Kidney (tissue), 13 donors: ENCODE measurements at regions not wholly inside any gene's neighbourhood (a gene's known extent, or its start where the extent isn't known, plus 50 kb on each side); places are given as distances from the start of the nearest gene placed in this dataset.

Experiments
- DNase-seq, 5 donors: peaks; one replicate each; pipeline ENCODE4 v3.0.0-alpha.2; 2013 to 2020
- FAIRE-seq: peaks from 2 replicates; lab custom pipeline; 2012; peaks lifted over from hg19 to GRCh38; lab: Jason Lieb, UNC
- H3K27ac ChIP-seq, 2 donors: one replicate each; pipeline ENCODE4 v1.7.0; 2013; ENCODE audit warnings: low read depth in 2 of 2, low read length in 2 of 2, inconsistent platforms in 1 of 2
- H3K27me3 ChIP-seq: one replicate; pipeline ENCODE4 v1.7.1; 2013; ENCODE audit warnings: low read length, inconsistent platforms; ENCODE audit not compliant: control insufficient read depth, insufficient read depth
- H3K36me3 ChIP-seq, 3 donors: one replicate each; pipeline versions ENCODE4 v1.7.0 to v1.7.1; 2013; ENCODE audit warnings: low read length in 3 of 3, control low read depth in 1 of 3, inconsistent platforms in 1 of 3; ENCODE audit not compliant: insufficient read depth in 3 of 3, control insufficient read depth in 2 of 3
- H3K4me1 ChIP-seq, 3 donors: one replicate each; pipeline versions ENCODE4 v1.7.0 to v1.7.1; 2013; ENCODE audit warnings: low read length in 3 of 3, inconsistent platforms in 1 of 3, low read depth in 1 of 3; ENCODE audit not compliant: control insufficient read depth in 2 of 3, insufficient read depth in 2 of 3
- H3K4me3 ChIP-seq, 3 donors: one replicate each; pipeline versions ENCODE4 v1.7.0 to v1.8.1; 2013; ENCODE audit warnings: low read length in 3 of 3, control low read depth in 1 of 3, inconsistent platforms in 1 of 3
- H3K9ac ChIP-seq, 3 donors: one replicate each; pipeline versions ENCODE4 v1.7.0 to v1.7.1; 2013; ENCODE audit warnings: low read length in 3 of 3, control low read depth in 1 of 3, inconsistent platforms in 1 of 3
- H3K9me3 ChIP-seq, 3 donors: one replicate each; pipeline versions ENCODE4 v1.7.0 to v1.7.1; 2013; ENCODE audit warnings: low read length in 3 of 3, control low read depth in 1 of 3, inconsistent platforms in 1 of 3; ENCODE audit not compliant: control insufficient read depth in 2 of 3, insufficient read depth in 1 of 3
- intact Hi-C: fragments of 100-400 bp; cut with DNase I; formaldehyde crosslinking; loops from one replicate; pipeline ENCODE4 v1.11.1; 2022
- TF ChIP-seq, protein P1 (sequence below): IDR thresholded peaks from 3 replicates; pipeline ENCODE4 v1.5.1; 2012; ENCODE audit warnings: mild to moderate bottlenecking, moderate library complexity, borderline replicate concordance; ENCODE audit not compliant: insufficient read depth; ENCODE audit errors: extremely low read depth
- donor health status: control.
- donor health status: control.
- donor health status: control.
- donor health status: control.
- donor health status: control.
- donor health status: DM: yes; HTN: yes; CAD: no.
- donor health status: Normal renal cell carcinoma (clear cell type).

DNA sequence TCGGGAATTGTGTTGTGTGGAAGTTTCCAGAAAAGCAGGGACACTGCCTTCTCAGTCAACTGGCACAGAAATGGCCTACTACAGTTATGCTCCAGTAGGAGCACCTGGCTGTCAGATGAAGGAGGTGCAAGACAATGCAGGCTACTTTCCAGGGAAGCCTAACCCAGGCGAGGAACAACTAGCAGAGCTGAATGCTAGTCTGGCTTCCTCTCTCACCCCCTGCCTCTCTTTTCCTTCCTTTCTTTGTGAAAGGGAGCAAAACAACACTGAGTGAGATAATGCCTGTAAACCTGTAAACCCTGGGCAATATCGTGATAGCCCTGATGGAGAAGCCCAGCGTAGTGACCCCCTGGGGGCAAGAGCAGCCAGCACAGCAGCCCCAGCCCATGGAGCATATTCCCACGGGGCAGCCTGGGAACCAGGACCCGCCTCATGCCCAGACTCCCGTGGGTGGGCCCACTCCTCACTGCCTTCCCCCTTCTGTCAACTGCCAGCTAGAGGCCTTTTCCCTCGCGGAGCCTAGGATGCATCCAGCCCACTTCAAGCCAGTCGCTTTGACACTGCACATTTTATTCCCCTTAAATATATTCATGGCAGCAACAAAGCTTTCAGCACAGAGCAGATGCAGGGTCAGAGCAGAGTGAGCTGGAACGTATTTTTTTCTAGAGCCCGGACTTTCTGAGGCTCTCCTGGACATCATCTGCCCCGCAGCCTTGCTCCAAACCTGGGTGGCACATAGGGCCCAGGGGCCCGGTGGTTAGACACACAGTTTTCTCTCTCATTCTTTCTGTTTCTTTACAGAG lies 77.0 kb downstream of the PDCL3 start:
- H3K4me3 ChIP-seq: no peak overlapping the region
- FAIRE-seq (no peak), DNase-seq (no peak)
- no peaks in the 10 kb centered on the region for H3K27me3 ChIP-seq
- H3K9ac ChIP-seq: no peak overlapping the region
- no peak overlapping the region for H3K27ac ChIP-seq
- H3K36me3 ChIP-seq: no peaks in the 10 kb centered on the region
- TF ChIP-seq, protein P1, sequence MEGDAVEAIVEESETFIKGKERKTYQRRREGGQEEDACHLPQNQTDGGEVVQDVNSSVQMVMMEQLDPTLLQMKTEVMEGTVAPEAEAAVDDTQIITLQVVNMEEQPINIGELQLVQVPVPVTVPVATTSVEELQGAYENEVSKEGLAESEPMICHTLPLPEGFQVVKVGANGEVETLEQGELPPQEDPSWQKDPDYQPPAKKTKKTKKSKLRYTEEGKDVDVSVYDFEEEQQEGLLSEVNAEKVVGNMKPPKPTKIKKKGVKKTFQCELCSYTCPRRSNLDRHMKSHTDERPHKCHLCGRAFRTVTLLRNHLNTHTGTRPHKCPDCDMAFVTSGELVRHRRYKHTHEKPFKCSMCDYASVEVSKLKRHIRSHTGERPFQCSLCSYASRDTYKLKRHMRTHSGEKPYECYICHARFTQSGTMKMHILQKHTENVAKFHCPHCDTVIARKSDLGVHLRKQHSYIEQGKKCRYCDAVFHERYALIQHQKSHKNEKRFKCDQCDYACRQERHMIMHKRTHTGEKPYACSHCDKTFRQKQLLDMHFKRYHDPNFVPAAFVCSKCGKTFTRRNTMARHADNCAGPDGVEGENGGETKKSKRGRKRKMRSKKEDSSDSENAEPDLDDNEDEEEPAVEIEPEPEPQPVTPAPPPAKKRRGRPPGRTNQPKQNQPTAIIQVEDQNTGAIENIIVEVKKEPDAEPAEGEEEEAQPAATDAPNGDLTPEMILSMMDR: no peak
- H3K9me3 ChIP-seq: no peaks in the 10 kb centered on the region
- H3K4me1 ChIP-seq: no peaks in the 10 kb centered on the region
- intact Hi-C loops: no loop called here

DNA sequence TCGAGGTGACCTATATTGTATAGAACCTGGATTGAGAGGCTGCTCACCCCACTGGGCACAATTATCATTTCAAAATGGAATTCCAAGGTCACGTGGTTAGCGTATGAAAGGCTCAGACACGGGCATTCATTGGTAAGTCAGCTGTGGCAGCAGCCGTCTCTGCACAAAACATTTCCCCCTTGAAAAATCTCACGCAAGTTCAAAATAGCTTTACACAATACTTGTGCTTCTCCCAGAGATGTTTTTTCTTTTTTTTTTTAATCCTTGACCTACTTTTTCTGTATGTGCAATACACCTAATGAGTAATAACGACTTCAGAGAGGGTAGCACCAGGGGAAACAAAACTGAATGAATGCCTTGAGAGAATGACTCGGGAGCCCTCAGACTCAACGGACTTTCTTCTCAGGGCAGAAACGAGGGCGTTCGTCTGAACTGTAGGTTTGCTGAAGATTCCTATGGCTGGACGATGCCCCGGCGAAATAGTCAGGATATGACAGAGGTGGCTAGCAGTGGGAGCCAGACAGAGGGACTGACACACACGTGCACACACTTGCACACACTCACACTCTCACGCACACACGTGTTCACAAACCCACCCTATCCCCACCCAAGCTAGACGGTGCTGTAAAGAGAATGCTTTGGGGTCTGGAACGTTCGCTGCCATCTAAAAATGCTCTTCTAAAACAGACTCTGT lies 77.8 kb downstream of the PDCL3 start:
- H3K4me3 ChIP-seq: no peak overlapping the region
- FAIRE-seq (no peak), DNase-seq (no peak)
- no peak overlapping the region for H3K9ac ChIP-seq
- intact Hi-C loops: no loop called here
- H3K36me3 ChIP-seq: no peaks in the 10 kb centered on the region
- TF ChIP-seq, protein P1: no peak
- no peaks in the 10 kb centered on the region for H3K9me3 ChIP-seq
- no peak overlapping the region for H3K27ac ChIP-seq
- H3K27me3 ChIP-seq: no peaks in the 10 kb centered on the region
- H3K4me1 ChIP-seq: no peaks in the 10 kb centered on the region

DNA sequence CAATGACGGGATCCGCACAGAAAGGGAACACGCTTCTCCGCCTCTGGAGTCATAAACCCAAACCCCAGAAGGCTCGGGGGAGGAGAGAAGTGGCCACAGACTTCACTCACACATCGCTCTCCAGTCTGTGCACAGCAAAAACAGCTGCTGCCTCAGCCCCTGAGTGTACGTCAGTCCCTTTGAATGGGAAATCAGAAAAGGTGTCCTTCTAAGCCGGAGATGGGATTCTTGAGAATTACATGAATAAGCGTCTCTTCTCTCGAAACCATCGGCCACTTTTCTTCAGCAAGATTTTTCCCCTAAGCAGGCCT lies 78.3 kb downstream of the PDCL3 start:
- Histone ChIP-seq H3K27ac (no peak overlapping the region), H3K36me3 (no peaks in the 10 kb centered on the region), H3K4me3 (no peak overlapping the region), H3K9ac (no peak overlapping the region), H3K9me3 (no peaks in the 10 kb centered on the region), H3K27me3 (no peaks in the 10 kb centered on the region), H3K4me1 (no peaks in the 10 kb centered on the region)
- no peak for FAIRE-seq
- DNase-seq: no peak
- intact Hi-C loops: no loop called here
- TF ChIP-seq, protein P1: no peak
